ENCODE measurements at regions not wholly inside any gene's neighbourhood (a gene's known extent, or its start where the extent isn't known, plus 50 kb on each side); places are given as distances from the start of the nearest gene placed in this dataset.

DNA sequence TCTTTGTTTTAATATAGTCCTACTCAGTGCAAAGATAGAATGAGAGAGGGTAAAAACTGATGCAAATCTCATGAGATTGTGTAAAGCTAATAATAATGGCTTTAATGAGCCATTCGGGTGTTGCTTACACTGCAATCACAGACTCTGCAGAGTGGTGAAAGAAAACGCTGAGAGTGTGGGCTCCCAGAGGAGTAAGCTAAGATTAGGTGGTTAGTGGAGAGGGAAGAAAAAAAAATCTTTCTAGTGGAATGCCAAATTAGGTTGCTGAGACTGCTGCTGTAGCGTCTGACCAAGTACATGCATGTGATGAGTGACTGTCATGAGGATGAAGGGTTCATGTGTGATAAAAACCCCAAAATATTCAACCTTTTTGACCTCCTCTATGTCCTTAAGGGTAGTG, 645.9 kb upstream of the ADGRL4 start:
- H3K4me3 ChIP-seq (ENCODE audit: low read depth in 1 of 2, low read length in 2 of 2), result no peak overlapping the region
- no peak overlapping the region for H3K27ac ChIP-seq (ENCODE audit: low read depth in 2 of 2, low read length in 1 of 2)
- H3K36me3 ChIP-seq (ENCODE audit: control insufficient read depth in 2 of 2, insufficient read depth in 2 of 2, low read length in 1 of 2), result no peaks in the 10 kb centered on the region
- no peaks in the 10 kb centered on the region for H3K4me1 ChIP-seq (ENCODE audit: control insufficient read depth in 2 of 2, insufficient read depth in 2 of 2, low read length in 1 of 2)
- no peaks in the 10 kb centered on the region for H3K27me3 ChIP-seq (ENCODE audit: control insufficient read depth in 1 of 2, insufficient read depth in 2 of 2, low read length in 2 of 2)
- no peaks in the 10 kb centered on the region for H3K9me3 ChIP-seq (ENCODE audit: control insufficient read depth in 2 of 2, insufficient read depth in 1 of 2, low read depth in 1 of 2, low read length in 1 of 2)
- 50 to 53% methylated on average over 3 of the region's 3 CpGs for WGBS, 2 donors

DNA sequence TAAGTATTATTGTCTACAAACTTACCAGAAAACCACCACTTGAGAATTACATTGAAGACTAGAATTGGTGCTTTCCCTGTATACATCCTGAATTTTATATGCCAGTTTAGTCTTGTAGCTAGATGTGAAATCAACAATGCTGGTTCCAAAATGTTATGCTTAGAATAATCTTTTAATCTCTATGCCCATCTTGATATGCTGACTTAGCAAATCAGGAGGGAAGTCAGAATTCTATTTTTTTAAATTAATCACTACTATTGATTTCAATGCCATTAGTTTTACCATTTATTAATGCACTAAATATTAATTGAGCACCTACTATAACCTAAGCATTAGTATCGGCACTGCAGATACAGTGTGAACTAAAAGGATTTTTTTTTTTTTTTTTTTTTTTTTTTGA, 641.6 kb upstream of the ADGRL4 start:
- H3K4me3 ChIP-seq (ENCODE audit: low read depth in 1 of 2, low read length in 2 of 2), result no peak overlapping the region

DNA sequence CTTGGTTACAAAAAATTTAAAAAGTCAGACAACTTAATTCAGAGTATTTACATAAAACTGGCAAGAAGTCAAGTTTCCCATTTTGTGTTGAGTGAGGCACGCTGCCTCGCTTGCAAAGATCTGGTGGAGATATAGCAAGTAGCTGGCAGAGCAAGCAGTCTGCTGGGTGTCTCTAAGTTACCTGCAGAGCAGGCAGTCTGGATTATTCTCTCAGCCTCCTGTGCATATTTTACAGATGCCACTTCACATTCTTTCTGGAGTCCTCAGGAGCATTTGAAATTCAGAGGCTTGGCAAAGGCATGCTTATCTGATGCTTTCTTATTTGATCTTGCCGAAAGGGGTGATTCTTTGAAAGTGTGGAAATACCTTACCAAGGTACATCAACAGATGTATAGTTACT, 640.4 kb upstream of the ADGRL4 start:
- no peaks in the 10 kb centered on the region for H3K4me1 ChIP-seq (ENCODE audit: control insufficient read depth in 2 of 2, insufficient read depth in 2 of 2, low read length in 1 of 2)
- WGBS, 2 donors, result 43 to 47% methylated on average over 3 of the region's 3 CpGs
- no peaks in the 10 kb centered on the region for H3K27me3 ChIP-seq (ENCODE audit: control insufficient read depth in 1 of 2, insufficient read depth in 2 of 2, low read length in 2 of 2)
- H3K27ac ChIP-seq (ENCODE audit: low read depth in 2 of 2, low read length in 1 of 2), result no peak overlapping the region
- H3K4me3 ChIP-seq (ENCODE audit: low read depth in 1 of 2, low read length in 2 of 2), result no peak overlapping the region
- H3K36me3 ChIP-seq (ENCODE audit: control insufficient read depth in 2 of 2, insufficient read depth in 2 of 2, low read length in 1 of 2), result no peaks in the 10 kb centered on the region
- no peaks in the 10 kb centered on the region for H3K9me3 ChIP-seq (ENCODE audit: control insufficient read depth in 2 of 2, insufficient read depth in 1 of 2, low read depth in 1 of 2, low read length in 1 of 2)

More for the DNA sequence above, 641.6 kb upstream of the ADGRL4 start:
- no peaks in the 10 kb centered on the region for H3K36me3 ChIP-seq (ENCODE audit: control insufficient read depth in 2 of 2, insufficient read depth in 2 of 2, low read length in 1 of 2)
- no peaks in the 10 kb centered on the region for H3K9me3 ChIP-seq (ENCODE audit: control insufficient read depth in 2 of 2, insufficient read depth in 1 of 2, low read depth in 1 of 2, low read length in 1 of 2)
- 95 to 97% methylated on average over 1 of the region's 1 CpG for WGBS, 2 donors
- no peaks in the 10 kb centered on the region for H3K27me3 ChIP-seq (ENCODE audit: control insufficient read depth in 1 of 2, insufficient read depth in 2 of 2, low read length in 2 of 2)
- H3K27ac ChIP-seq (ENCODE audit: low read depth in 2 of 2, low read length in 1 of 2), result no peak overlapping the region
- H3K4me1 ChIP-seq (ENCODE audit: control insufficient read depth in 2 of 2, insufficient read depth in 2 of 2, low read length in 1 of 2), result no peaks in the 10 kb centered on the region

DNA sequence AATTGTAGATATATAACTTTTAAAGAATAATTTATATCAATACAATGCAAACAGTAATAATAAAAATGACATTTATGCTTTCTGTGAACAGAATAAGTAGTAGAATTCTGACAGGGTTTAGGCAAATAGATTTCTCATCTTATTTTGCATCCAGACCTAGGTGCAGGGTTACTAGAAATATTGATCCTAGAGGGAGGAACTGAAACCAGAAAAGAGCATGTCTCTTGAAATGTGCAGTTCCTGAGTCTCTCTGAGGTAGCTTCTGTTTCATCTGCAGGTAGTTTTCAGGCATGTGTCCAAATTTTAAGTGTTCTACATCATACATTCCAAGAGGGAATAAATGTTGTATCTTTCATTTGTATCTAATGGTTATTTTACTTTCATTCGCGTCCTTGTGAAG, 631.9 kb upstream of the ADGRL4 start:
- 90 to 94% methylated on average over 2 of the region's 2 CpGs for WGBS, 2 donors
- H3K4me1 ChIP-seq (ENCODE audit: control insufficient read depth in 2 of 2, insufficient read depth in 2 of 2, low read length in 1 of 2), result no peaks in the 10 kb centered on the region
- H3K27me3 ChIP-seq (ENCODE audit: control insufficient read depth in 1 of 2, insufficient read depth in 2 of 2, low read length in 2 of 2), result no peaks in the 10 kb centered on the region
- H3K27ac ChIP-seq (ENCODE audit: low read depth in 2 of 2, low read length in 1 of 2), result no peak overlapping the region
- no peaks in the 10 kb centered on the region for H3K36me3 ChIP-seq (ENCODE audit: control insufficient read depth in 2 of 2, insufficient read depth in 2 of 2, low read length in 1 of 2)
- no peak overlapping the region for H3K4me3 ChIP-seq (ENCODE audit: low read depth in 1 of 2, low read length in 2 of 2)
- no peaks in the 10 kb centered on the region for H3K9me3 ChIP-seq (ENCODE audit: control insufficient read depth in 2 of 2, insufficient read depth in 1 of 2, low read depth in 1 of 2, low read length in 1 of 2)

DNA sequence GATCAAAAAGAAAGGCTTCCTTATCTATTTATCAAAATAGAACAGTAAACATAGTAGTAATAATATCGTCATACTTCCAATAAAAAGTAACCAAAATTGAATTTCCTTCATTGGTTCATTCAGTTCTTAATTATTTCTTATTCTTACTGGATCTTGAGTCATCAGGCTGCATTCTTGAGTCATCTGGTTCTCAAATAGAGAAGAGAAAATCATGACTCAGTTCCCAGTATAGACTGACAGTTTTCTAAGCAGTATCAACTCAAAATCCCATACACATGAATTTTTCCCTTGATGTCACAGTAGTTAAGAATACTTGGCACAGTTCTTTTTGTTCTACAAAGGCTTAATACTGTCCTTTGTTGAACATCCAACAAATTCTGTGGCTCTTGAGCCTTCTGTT, 626.9 kb upstream of the ADGRL4 start:
- Histone ChIP-seq H3K9me3 (ENCODE audit: control insufficient read depth in 2 of 2, insufficient read depth in 1 of 2, low read depth in 1 of 2, low read length in 1 of 2) (no peaks in the 10 kb centered on the region), H3K4me3 (ENCODE audit: low read depth in 1 of 2, low read length in 2 of 2) (no peak overlapping the region), H3K36me3 (ENCODE audit: control insufficient read depth in 2 of 2, insufficient read depth in 2 of 2, low read length in 1 of 2) (no peaks in the 10 kb centered on the region), H3K27ac (ENCODE audit: low read depth in 2 of 2, low read length in 1 of 2) (no peak overlapping the region), H3K27me3 (ENCODE audit: control insufficient read depth in 1 of 2, insufficient read depth in 2 of 2, low read length in 2 of 2) (no peaks in the 10 kb centered on the region), H3K4me1 (ENCODE audit: control insufficient read depth in 2 of 2, insufficient read depth in 2 of 2, low read length in 1 of 2) (no peaks in the 10 kb centered on the region)
- WGBS, 2 donors, result 69 to 87% methylated on average over 1 of the region's 1 CpG

DNA sequence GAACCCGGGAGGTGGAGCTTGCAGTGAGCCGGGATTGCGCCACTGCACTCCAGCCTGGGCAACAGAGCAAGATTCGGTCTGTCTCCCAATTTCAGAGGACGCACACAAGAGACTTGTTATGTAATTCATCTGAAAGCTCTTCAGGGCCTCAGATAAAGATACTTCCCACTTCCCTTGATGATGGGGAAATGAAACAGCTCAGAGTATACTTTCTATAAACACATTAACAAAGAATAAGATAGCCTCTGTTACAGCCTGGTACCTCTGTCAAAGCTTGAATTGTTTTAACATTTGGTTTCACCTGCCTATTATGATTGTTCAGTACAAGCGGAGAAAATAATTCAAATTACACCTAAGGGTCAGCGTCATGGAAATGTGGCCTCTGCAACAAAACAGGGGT, 622.9 kb upstream of the ADGRL4 start:
- no peaks in the 10 kb centered on the region for H3K9me3 ChIP-seq (ENCODE audit: control insufficient read depth in 2 of 2, insufficient read depth in 1 of 2, low read depth in 1 of 2, low read length in 1 of 2)

DNA sequence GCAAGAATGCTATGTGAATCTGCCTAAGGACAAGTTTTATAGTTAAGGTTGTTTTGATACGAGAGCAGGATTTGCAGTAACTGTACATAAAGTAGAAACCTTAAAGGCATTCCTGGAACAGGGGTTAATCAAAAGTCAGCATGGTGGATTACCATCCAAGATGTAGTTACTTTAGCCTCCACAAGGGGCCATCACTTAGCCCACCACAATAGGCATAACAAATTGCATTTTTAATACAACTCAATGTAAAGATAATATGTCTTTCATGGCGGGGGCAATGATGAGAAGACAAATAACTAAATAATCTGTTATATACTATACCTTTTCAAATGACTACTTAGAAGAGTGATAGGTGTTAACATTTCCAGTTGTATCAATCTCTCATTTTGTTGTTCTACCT, 611.2 kb upstream of the ADGRL4 start:
- Histone ChIP-seq H3K36me3 (ENCODE audit: control insufficient read depth in 2 of 2, insufficient read depth in 2 of 2, low read length in 1 of 2) (no peaks in the 10 kb centered on the region), H3K9me3 (ENCODE audit: control insufficient read depth in 2 of 2, insufficient read depth in 1 of 2, low read depth in 1 of 2, low read length in 1 of 2) (peaks cover 0 to 4% of the 10 kb centered on the region in 2 donors), H3K4me1 (ENCODE audit: control insufficient read depth in 2 of 2, insufficient read depth in 2 of 2, low read length in 1 of 2) (no peaks in the 10 kb centered on the region), H3K27me3 (ENCODE audit: control insufficient read depth in 1 of 2, insufficient read depth in 2 of 2, low read length in 2 of 2) (no peaks in the 10 kb centered on the region), H3K27ac (ENCODE audit: low read depth in 2 of 2, low read length in 1 of 2) (no peak overlapping the region), H3K4me3 (ENCODE audit: low read depth in 1 of 2, low read length in 2 of 2) (no peak overlapping the region)
- 85 to 89% methylated on average over 2 of the region's 2 CpGs for WGBS, 2 donors

More for the DNA sequence above, 622.9 kb upstream of the ADGRL4 start:
- 96 to 97% methylated on average over 7 of the region's 7 CpGs for WGBS, 2 donors
- Histone ChIP-seq H3K27ac (ENCODE audit: low read depth in 2 of 2, low read length in 1 of 2) (no peak overlapping the region), H3K27me3 (ENCODE audit: control insufficient read depth in 1 of 2, insufficient read depth in 2 of 2, low read length in 2 of 2) (no peaks in the 10 kb centered on the region), H3K4me3 (ENCODE audit: low read depth in 1 of 2, low read length in 2 of 2) (no peak overlapping the region), H3K36me3 (ENCODE audit: control insufficient read depth in 2 of 2, insufficient read depth in 2 of 2, low read length in 1 of 2) (no peaks in the 10 kb centered on the region), H3K4me1 (ENCODE audit: control insufficient read depth in 2 of 2, insufficient read depth in 2 of 2, low read length in 1 of 2) (no peaks in the 10 kb centered on the region)

DNA sequence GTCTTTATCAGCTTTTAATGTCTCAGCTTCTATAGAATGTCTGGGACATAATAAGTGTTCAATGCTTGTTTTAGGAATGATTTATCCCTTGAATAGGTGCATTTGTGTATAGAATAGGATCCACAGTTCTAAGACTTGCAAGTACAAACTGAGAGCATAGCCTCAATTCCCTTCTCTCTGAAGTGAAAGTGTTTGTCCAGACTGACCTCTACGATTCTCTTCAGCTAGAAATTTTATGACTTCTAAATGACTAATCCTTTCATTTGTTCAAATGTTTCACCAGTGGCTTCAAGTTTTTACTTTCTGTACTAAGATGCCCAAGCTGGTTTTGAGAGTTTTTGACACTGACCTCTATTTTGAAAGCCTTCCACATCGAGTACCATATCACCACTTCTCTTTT, 608.2 kb upstream of the ADGRL4 start:
- Histone ChIP-seq H3K4me3 (ENCODE audit: low read depth in 1 of 2, low read length in 2 of 2) (no peak overlapping the region), H3K4me1 (ENCODE audit: control insufficient read depth in 2 of 2, insufficient read depth in 2 of 2, low read length in 1 of 2) (no peaks in the 10 kb centered on the region), H3K36me3 (ENCODE audit: control insufficient read depth in 2 of 2, insufficient read depth in 2 of 2, low read length in 1 of 2) (no peaks in the 10 kb centered on the region), H3K27me3 (ENCODE audit: control insufficient read depth in 1 of 2, insufficient read depth in 2 of 2, low read length in 2 of 2) (no peaks in the 10 kb centered on the region), H3K27ac (ENCODE audit: low read depth in 2 of 2, low read length in 1 of 2) (no peak overlapping the region), H3K9me3 (ENCODE audit: control insufficient read depth in 2 of 2, insufficient read depth in 1 of 2, low read depth in 1 of 2, low read length in 1 of 2) (no peaks in the 10 kb centered on the region)
- WGBS, 2 donors, result 45 to 47% methylated on average over 2 of the region's 2 CpGs

DNA sequence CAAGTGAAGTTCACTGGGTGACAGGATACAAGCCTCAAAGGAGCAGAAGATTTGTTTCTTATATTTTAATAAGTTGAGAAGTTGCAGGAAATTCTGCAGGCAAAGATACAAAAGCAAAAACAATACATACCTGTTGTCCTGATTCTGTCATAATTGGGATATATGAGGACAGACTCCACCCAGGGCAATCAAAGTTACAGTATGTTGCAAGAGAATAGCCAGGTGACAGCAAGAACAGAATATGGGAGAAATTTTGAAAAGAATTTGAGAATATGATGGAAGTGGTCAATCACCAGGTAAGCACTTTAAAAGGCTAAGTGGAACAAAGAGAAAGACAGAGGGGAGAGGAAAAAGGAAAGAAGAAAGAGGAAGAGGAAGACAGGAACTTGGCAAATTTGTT, 607.6 kb upstream of the ADGRL4 start:
- Histone ChIP-seq H3K4me3 (ENCODE audit: low read depth in 1 of 2, low read length in 2 of 2) (no peak overlapping the region), H3K9me3 (ENCODE audit: control insufficient read depth in 2 of 2, insufficient read depth in 1 of 2, low read depth in 1 of 2, low read length in 1 of 2) (no peaks in the 10 kb centered on the region), H3K4me1 (ENCODE audit: control insufficient read depth in 2 of 2, insufficient read depth in 2 of 2, low read length in 1 of 2) (no peaks in the 10 kb centered on the region), H3K27me3 (ENCODE audit: control insufficient read depth in 1 of 2, insufficient read depth in 2 of 2, low read length in 2 of 2) (no peaks in the 10 kb centered on the region), H3K36me3 (ENCODE audit: control insufficient read depth in 2 of 2, insufficient read depth in 2 of 2, low read length in 1 of 2) (no peaks in the 10 kb centered on the region), H3K27ac (ENCODE audit: low read depth in 2 of 2, low read length in 1 of 2) (no peak overlapping the region)

DNA sequence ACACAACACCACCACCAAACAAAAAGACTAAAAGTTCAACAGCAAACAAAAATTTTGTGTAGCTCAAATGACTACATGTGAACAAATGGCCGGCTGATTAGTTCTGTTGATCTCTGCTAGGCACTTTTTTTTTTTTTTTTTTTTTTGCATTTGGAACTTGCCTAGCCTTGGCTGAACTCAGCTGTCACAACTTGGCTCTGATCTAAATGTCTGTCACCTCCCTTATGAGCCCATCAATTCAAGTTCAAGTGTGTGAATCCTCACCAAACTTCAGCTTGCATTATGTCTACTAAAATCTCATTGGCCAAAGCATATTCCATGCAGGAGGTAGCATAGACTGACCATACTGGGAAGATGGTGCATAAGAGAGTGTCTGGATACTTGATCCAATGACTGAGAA, 606.5 kb upstream of the ADGRL4 start:
- Histone ChIP-seq H3K36me3 (ENCODE audit: control insufficient read depth in 2 of 2, insufficient read depth in 2 of 2, low read length in 1 of 2) (no peaks in the 10 kb centered on the region), H3K4me3 (ENCODE audit: low read depth in 1 of 2, low read length in 2 of 2) (no peak overlapping the region), H3K9me3 (ENCODE audit: control insufficient read depth in 2 of 2, insufficient read depth in 1 of 2, low read depth in 1 of 2, low read length in 1 of 2) (no peaks in the 10 kb centered on the region), H3K27ac (ENCODE audit: low read depth in 2 of 2, low read length in 1 of 2) (no peak overlapping the region), H3K27me3 (ENCODE audit: control insufficient read depth in 1 of 2, insufficient read depth in 2 of 2, low read length in 2 of 2) (no peaks in the 10 kb centered on the region), H3K4me1 (ENCODE audit: control insufficient read depth in 2 of 2, insufficient read depth in 2 of 2, low read length in 1 of 2) (no peaks in the 10 kb centered on the region)
- WGBS, 2 donors, result 0 to 51% methylated on average over 1 of the region's 1 CpG

Data from esophagus (tissue), 2 donors.